ENCODE measurements at regions not wholly inside any gene's neighbourhood (a gene's known extent, or its start where the extent isn't known, plus 50 kb on each side); places are given as distances from the start of the nearest gene placed in this dataset.

- no peaks in the 10 kb centered on the region for H3K9me3 Mint-ChIP-seq
- no peak for DNase-seq
- H3K4me3 Mint-ChIP-seq, result no peak overlapping the region
- intact Hi-C loops (cut with micrococcal nuclease), result no loop called here
- no peaks in the 10 kb centered on the region for H3K36me3 ChIP-seq (ENCODE audit: control insufficient read depth, insufficient read depth, low read length)
- no peaks in the 10 kb centered on the region for H3K27me3 ChIP-seq (ENCODE audit: control insufficient read depth, insufficient read depth, low read length)
- H3K4me3 ChIP-seq (ENCODE audit: low read length), result no peak overlapping the region
- TF ChIP-seq CTCF (IDR thresholded peaks at IDR 0.05), result no peak
- no peaks in the 10 kb centered on the region for H3K4me1 ChIP-seq (ENCODE audit: control insufficient read depth, insufficient read depth, low read length)
- no peak overlapping the region for H3K27ac Mint-ChIP-seq
- H3K36me3 Mint-ChIP-seq, result no peaks in the 10 kb centered on the region
- ATAC-seq, result no peak
- H3K9me3 ChIP-seq (ENCODE audit: control insufficient read depth, insufficient read depth, low read length), result no peaks in the 10 kb centered on the region
- 93% methylated on average over 2 of the region's 2 CpGs for WGBS (ENCODE audit: insufficient coverage)
- H3K27me3 Mint-ChIP-seq (ENCODE audit: low read depth in 2 of 2), result no peaks in the 10 kb centered on the region
- H3K4me1 Mint-ChIP-seq, result no peaks in the 10 kb centered on the region
- H3K27ac ChIP-seq (ENCODE audit: low read length), result no peak overlapping the region
Observed at GRCh38 chr5:167786871-167787578, 504.4 kb upstream of the WWC1 start.

GRCh38 chr5:167790045-167790444 is 501.4 kb upstream of the WWC1 start:
- no peaks in the 10 kb centered on the region for H3K27me3 Mint-ChIP-seq (ENCODE audit: low read depth in 2 of 2)
- no peak overlapping the region for H3K27ac ChIP-seq (ENCODE audit: low read length)
- H3K4me3 ChIP-seq (ENCODE audit: low read length), result no peak overlapping the region
- H3K4me3 Mint-ChIP-seq, result no peak overlapping the region
- no peaks in the 10 kb centered on the region for H3K9me3 Mint-ChIP-seq
- no peaks in the 10 kb centered on the region for H3K4me1 Mint-ChIP-seq
- WGBS (ENCODE audit: insufficient coverage), result 98% methylated on average over 7 of the region's 7 CpGs
- H3K4me1 ChIP-seq (ENCODE audit: control insufficient read depth, insufficient read depth, low read length), result no peaks in the 10 kb centered on the region
- H3K27me3 ChIP-seq (ENCODE audit: control insufficient read depth, insufficient read depth, low read length), result no peaks in the 10 kb centered on the region
- ATAC-seq, result no peak
- peaks cover 3% of the 10 kb centered on the region for H3K9me3 ChIP-seq (ENCODE audit: control insufficient read depth, insufficient read depth, low read length)
- no peak for TF ChIP-seq CTCF (IDR thresholded peaks at IDR 0.05)
- DNase-seq, result no peak
- no peak overlapping the region for H3K27ac Mint-ChIP-seq
- no peaks in the 10 kb centered on the region for H3K36me3 Mint-ChIP-seq
- intact Hi-C loops (cut with micrococcal nuclease), result no loop called here
- H3K36me3 ChIP-seq (ENCODE audit: control insufficient read depth, insufficient read depth, low read length), result no peaks in the 10 kb centered on the region

GRCh38 chr5:167790462-167791260 is 500.8 kb upstream of the WWC1 start:
- Mint-ChIP-seq H3K4me3 (no peak overlapping the region), H3K36me3 (no peaks in the 10 kb centered on the region), H3K9me3 (no peaks in the 10 kb centered on the region), H3K27me3 (ENCODE audit: low read depth in 2 of 2) (no peaks in the 10 kb centered on the region), H3K27ac (no peak overlapping the region), H3K4me1 (no peaks in the 10 kb centered on the region)
- no peak for ATAC-seq
- intact Hi-C loops (cut with micrococcal nuclease), result no loop called here
- no peak overlapping the region for H3K4me3 ChIP-seq (ENCODE audit: low read length)
- no peak overlapping the region for H3K27ac ChIP-seq (ENCODE audit: low read length)
- H3K36me3 ChIP-seq (ENCODE audit: control insufficient read depth, insufficient read depth, low read length), result no peaks in the 10 kb centered on the region
- H3K27me3 ChIP-seq (ENCODE audit: control insufficient read depth, insufficient read depth, low read length), result no peaks in the 10 kb centered on the region
- peaks cover 3% of the 10 kb centered on the region for H3K9me3 ChIP-seq (ENCODE audit: control insufficient read depth, insufficient read depth, low read length)
- no peak for TF ChIP-seq CTCF (IDR thresholded peaks at IDR 0.05)
- DNase-seq, result no peak
- no peaks in the 10 kb centered on the region for H3K4me1 ChIP-seq (ENCODE audit: control insufficient read depth, insufficient read depth, low read length)
- 82% methylated on average over 8 of the region's 8 CpGs for WGBS (ENCODE audit: insufficient coverage)

Measured in natural killer cell (primary cell).